SH-SY5Y (cell line): ENCODE measurements at regions not wholly inside any gene's neighbourhood (a gene's known extent, or its start where the extent isn't known, plus 50 kb on each side); places are given as distances from the start of the nearest gene placed in this dataset.

Experiments
- GATA2 ChIP-seq: IDR thresholded peaks from 2 replicates; pipeline ENCODE4 v1.6.1; 2011; ENCODE audit warnings: mild to moderate bottlenecking, low read depth, low read length
- GATA3 ChIP-seq: IDR thresholded peaks from 2 replicates; pipeline ENCODE4 v1.6.1; 2011; ENCODE audit warnings: low read depth, mild to moderate bottlenecking, low read length, moderate library complexity

GRCh38 chr2:118221536-118222272, 133.4 kb downstream of the INSIG2 start:
- TF ChIP-seq GATA2 (no peak), GATA3 (no peak)
